HEK293T (cell line): ENCODE measurements at regions not wholly inside any gene's neighbourhood (a gene's known extent, or its start where the extent isn't known, plus 50 kb on each side); places are given as distances from the start of the nearest gene placed in this dataset.

Source experiments
- ARNT ChIP-seq: fragments of 450-650 bp; IDR thresholded peaks from 2 replicates; pipeline ENCODE4 v1.6.1; 2017; ENCODE audit warnings: mild to moderate bottlenecking
- CTBP1 ChIP-seq: fragments of 450-650 bp; IDR thresholded peaks from 2 replicates; pipeline ENCODE4 v1.6.1; 2016; ENCODE audit warnings: borderline replicate concordance
- L3MBTL2 ChIP-seq: fragments of 450-650 bp; conservative IDR thresholded peaks from 2 replicates; pipeline ENCODE4 v1.6.1; 2016; ENCODE audit warnings: mild to moderate bottlenecking
- ZNF384 ChIP-seq: fragments of 450-650 bp; IDR thresholded peaks from 2 replicates; pipeline ENCODE4 v1.6.1; 2016
- TF ChIP-seq, protein P1 (sequence below): fragments of 450-650 bp; IDR thresholded peaks from 2 replicates; pipeline ENCODE4 v1.6.1; 2016

- TF ChIP-seq CTBP1: no peak
- no peak for TF ChIP-seq ZNF384
- TF ChIP-seq L3MBTL2: no peak
- TF ChIP-seq, protein P1, sequence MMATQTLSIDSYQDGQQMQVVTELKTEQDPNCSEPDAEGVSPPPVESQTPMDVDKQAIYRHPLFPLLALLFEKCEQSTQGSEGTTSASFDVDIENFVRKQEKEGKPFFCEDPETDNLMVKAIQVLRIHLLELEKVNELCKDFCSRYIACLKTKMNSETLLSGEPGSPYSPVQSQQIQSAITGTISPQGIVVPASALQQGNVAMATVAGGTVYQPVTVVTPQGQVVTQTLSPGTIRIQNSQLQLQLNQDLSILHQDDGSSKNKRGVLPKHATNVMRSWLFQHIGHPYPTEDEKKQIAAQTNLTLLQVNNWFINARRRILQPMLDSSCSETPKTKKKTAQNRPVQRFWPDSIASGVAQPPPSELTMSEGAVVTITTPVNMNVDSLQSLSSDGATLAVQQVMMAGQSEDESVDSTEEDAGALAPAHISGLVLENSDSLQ: no peak
- TF ChIP-seq ARNT: no peak
Observed at GRCh38 chr2:134780972-134781371, 57.4 kb upstream of the ACMSD start.
